NOMO-1 treated with DMSO at 0.1 percent for 48 hours (cell line): ENCODE measurements at regions not wholly inside any gene's neighbourhood (a gene's known extent, or its start where the extent isn't known, plus 50 kb on each side); places are given as distances from the start of the nearest gene placed in this dataset.

Experiments used
- DNase-seq: peaks from one replicate; lab custom pipeline; 2025; ENCODE audit not compliant: unreplicated experiment; lab: John Stamatoyannopoulos, UW

GRCh38 chr15:96019114-96019513, 311.4 kb upstream of the NR2F2 start:
- no peak for DNase-seq

GRCh38 chr15:96020133-96020532, 310.4 kb upstream of the NR2F2 start:
- no peak for DNase-seq

DNA sequence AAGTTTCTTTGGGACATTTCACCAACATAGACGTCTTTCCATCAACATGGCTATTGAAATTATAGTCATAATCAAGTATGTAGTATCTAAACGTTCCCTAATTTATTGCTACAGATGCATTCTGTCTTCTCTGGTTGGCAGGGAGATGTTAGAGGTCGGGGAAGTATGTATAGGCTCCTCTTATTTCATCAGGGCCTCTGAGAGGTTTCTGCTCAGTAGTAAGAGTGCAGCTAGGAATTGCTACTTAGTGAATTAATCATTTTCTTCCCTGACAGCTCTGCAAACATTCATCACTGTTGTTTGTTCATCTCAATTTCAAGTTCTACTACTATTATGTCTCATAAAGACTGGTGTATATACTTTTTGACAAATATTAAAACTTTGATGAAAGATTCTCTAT, 309.7 kb upstream of the NR2F2 start:
- DNase-seq, result no peak

- DNase-seq, result no peak
Observed at GRCh38 chr15:96023081-96023480, 307.4 kb upstream of the NR2F2 start.

GRCh38 chr15:96027501-96027900, 303.0 kb upstream of the NR2F2 start:
- no peak for DNase-seq

DNA sequence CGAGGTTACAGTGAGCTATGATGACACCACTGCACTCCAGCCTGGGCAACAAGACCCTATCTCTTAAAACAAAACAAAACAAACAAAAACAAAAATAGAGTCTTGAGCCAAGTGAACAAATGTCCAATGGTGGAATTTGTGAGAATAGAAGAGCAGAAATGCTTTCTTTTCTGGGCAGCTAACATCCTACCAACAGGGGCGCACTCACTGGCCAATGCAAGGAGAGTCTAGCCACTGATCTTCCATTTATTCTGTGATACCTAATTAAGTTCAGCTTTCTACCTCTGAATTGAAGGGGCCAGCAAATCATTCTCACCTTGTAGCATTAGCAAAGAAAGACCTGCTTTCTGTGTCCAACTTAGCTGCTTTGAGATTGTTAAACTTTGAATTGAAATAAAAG, 301.9 kb upstream of the NR2F2 start:
- DNase-seq, result no peak

DNA sequence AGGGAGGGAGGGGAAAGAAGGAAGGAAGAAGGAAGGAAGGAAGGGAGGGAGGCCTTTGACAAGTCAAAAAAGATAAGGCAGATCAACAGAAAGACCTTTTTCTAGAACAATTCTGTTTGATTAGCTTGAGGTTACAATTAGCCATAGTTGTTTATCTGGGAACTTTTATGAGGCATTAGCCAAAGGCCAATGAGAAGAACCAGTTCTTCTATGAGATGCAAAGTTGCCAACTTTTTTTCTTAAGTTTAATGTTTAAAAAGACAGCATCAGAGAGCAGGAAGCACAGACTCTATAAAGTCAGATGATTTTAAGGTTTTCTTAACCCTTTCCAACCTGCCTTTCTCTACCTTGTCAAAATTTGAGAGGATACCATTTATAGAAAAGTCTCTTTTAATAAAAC, 301.3 kb upstream of the NR2F2 start:
- no peak for DNase-seq

DNA sequence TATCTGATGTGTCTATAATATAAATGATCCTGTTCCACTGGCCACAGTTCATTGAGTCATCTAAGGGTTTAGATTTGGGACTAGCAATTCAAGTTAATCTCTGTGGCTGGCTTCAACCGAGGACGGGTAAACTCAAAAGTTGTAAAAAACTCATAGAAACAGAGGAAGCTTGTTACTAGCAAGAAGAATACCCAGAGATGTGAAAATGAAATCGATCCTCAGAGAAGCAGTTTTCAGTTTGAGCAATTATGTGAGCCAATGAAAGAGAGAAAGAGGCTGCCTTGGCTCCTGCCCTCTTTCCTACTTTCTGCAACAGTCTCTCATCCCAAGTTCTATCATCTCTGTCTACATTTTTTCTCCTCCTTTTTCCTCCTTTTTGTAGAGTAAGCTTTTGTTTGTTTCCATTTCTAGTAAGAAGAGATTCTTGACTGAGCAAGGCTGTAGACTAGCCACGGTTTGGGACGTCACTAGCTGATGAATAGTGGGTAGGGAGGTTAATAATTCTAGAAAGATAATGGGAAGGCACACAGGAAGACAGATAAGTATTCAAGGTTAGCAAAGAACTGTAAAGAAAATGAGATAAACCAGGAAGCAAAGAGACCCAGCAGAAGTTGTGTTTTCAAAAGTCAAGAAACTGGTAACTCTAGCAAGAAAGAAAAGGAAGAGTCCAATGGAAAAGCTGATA, 298.9 kb upstream of the NR2F2 start:
- no peak for DNase-seq

DNA sequence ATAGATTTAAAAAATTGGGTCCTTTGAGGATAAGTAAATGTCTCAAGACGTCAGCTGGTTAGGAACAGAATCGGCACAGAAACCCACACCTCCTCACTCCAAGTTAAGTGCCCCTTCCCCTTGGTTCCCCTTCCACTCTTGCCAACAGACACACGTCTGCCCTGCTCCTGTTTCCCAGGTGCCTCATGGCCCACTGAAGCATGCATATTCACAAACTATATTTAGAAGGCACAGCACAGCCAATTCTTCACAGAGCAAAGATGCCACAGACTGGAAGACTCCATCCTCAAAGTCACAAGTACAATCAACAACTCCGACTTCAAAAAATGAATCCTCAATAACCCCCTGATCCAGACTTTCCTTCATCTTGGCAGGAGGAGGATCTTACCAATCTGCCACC, 295.4 kb upstream of the NR2F2 start:
- DNase-seq, result no peak

- DNase-seq, result no peak
Observed at GRCh38 chr15:96035635-96036034, 294.9 kb upstream of the NR2F2 start.

DNA sequence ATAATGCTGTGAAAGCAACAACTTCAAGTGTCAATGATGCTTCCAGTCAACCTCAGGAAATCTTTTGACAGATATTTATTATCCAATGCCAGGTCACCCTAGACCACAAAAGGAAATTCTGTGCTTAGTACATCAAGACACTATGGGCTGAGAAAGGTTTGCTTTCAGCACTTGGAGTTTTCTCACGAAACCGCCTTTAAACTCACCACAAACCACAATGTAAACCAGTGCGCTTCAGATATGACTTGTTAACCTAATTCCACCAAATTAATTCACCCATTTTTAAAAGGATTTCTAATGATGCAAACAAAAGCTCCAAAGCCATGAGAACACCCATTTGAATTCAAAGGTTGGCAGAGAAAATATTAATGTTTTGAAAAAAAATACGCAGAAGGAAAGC, 292.9 kb upstream of the NR2F2 start:
- DNase-seq, result peak; percentile 75

- no peak for DNase-seq
Observed at GRCh38 chr15:96038131-96038530, 292.4 kb upstream of the NR2F2 start.

DNA sequence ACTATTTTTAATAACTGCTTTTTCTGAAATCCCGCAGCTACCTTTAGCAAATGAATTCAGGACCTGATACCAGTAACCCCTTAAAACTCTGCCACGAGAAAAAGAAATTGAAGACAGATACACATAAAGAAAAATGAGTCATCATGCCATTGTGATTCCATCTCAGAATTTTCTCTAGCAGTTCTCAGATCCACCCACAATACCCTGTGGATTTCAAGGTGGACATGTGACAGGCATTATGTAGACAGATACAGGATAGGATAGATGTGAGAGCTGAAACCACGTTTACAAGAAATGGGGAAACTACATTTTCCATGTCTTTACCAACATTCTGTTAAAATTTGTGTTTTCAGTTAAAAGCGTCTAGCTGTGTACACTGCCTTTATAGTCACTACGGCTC, 291.9 kb upstream of the NR2F2 start:
- DNase-seq, result no peak

GRCh38 chr15:96041982-96042733, 288.3 kb upstream of the NR2F2 start:
- no peak for DNase-seq

- DNase-seq, result peak; percentile 89
Observed at GRCh38 chr15:96042734-96043224, 287.7 kb upstream of the NR2F2 start.

DNA sequence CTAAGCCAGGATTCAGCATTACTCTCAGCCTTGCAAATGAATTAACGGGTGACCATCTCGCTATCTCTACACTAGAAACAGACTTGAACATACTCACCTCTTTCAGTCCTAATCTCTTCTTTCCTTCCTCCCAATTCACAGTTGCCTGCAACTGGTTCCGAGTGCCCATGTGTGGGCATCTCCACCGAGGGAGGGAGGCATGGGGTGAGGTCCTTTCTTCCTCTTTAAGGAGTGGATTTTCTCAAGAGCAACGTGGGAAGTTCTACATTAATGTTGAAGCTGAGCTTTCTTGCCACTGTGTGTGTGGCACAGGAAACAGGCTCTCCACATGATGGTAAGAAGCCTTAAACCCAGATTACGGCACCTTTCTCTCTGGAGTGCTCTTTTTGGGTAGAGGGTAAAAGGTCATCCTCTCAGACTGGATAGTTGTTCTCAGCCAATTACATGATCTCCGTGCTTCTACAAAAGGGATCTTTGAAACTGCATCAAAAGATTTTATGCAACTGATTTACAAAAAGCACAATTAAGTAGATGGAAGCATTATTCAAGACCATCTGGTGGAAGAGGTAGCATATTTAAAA, 286.8 kb upstream of the NR2F2 start:
- no peak for DNase-seq

DNA sequence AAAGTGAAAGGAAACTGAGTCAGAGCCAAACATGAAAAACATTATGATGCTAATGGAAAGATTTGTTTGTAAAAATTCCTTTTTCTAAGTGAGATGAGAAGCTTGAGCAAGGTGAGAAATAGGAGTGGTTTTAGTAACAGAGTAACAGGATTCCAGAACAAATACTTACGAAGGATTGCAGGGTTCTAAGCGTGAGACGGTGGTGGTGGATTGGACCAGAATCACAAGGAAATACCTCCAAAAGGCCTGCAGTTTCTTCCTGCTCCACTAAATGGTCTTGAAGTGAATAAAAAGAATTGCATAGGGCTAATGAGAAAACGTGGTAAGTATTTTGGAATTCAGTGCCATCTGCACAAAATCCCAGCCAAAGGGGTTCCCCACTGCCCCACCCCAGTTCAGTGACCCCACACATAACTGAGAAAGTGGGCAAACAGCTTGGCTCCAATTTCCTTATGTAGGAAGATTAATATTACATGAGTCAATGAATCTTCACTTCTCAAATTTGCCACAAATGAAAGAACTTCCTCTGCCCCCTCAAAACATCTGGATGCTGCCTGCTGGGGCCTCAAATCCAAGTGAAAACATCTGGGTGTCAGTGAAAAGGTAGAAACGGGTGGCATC, 283.8 kb upstream of the NR2F2 start:
- DNase-seq, result peak; percentile 16

- peak; percentile 16 for DNase-seq
Observed at GRCh38 chr15:96047255-96047931, 283.1 kb upstream of the NR2F2 start.

GRCh38 chr15:96049323-96049722, 281.2 kb upstream of the NR2F2 start:
- DNase-seq, result no peak

- no peak for DNase-seq
Observed at GRCh38 chr15:96049766-96050165, 280.7 kb upstream of the NR2F2 start.

- DNase-seq, result no peak
Observed at GRCh38 chr15:96051598-96051997, 278.9 kb upstream of the NR2F2 start.
